ENCODE measurements at regions not wholly inside any gene's neighbourhood (a gene's known extent, or its start where the extent isn't known, plus 50 kb on each side); places are given as distances from the start of the nearest gene placed in this dataset.

GRCh38 chr1:57722285-57722978 is 298.6 kb upstream of the DAB1 start:
- TF ChIP-seq CTCF (conservative IDR thresholded peaks at IDR 0.05; ENCODE audit: low read depth, low read length) (no peak), EZH2 (IDR thresholded peaks at IDR 0.05; ENCODE audit: borderline replicate concordance, low read depth, low read length, poor library complexity, severe bottlenecking) (no peak)
